ENCODE measurements at regions not wholly inside any gene's neighbourhood (a gene's known extent, or its start where the extent isn't known, plus 50 kb on each side); places are given as distances from the start of the nearest gene placed in this dataset.

DNA sequence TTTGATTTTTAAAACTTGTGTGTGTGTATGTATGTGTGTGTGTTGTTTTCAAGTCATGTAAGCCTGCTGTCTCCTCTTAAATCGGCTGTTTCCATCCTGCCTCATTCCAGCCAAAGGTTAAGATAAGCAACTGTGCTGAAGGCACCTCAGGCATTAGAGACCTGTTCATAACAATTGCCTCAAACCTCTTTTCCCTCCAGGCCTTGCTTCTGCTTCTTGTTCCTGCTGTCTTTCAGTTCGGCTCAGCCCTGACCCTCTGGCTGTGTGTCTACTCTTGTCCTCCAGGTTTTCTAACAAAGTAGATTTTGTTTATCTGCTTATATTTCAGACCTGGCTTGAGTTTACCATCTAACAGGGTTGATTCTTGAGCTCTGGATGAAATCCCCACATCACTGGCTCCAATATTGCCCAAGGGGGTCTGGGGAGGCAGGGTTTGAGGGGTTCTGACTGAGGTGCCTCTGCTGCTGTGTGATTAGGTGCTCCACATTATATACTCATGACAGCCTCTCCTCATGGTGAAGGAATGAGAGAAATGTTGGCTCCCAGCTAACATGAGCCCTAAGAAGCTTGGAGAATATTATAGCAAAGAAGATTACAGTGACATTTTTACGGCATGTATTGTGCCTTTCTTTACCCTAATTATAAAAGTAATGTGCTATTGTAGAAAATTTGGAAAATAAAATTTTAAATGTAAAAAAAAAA lies 229.7 kb upstream of the PIK3R1 start:
- TF ChIP-seq EP300 (IDR thresholded peaks at IDR 0.05), result no peak
- no peak for TF ChIP-seq BHLHE40 (IDR thresholded peaks at IDR 0.05; ENCODE audit: low read depth, low read length)
- no peak for TF ChIP-seq CHD2 (IDR thresholded peaks at IDR 0.05; ENCODE audit: low read length, partially characterized antibody)
- TF ChIP-seq, protein P1, sequence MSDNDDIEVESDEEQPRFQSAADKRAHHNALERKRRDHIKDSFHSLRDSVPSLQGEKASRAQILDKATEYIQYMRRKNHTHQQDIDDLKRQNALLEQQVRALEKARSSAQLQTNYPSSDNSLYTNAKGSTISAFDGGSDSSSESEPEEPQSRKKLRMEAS (IDR thresholded peaks at IDR 0.05), result no peak
